Hematopoietic multipotent progenitor cell treated with erythropoietin and hydrocortisone succinate and interleukin-3 and kit ligand, for 6 days (in vitro differentiated cells): ENCODE measurements at regions not wholly inside any gene's neighbourhood (a gene's known extent, or its start where the extent isn't known, plus 50 kb on each side); places are given as distances from the start of the nearest gene placed in this dataset.

Source experiments
- DNase-seq: peaks from one replicate; pipeline ENCODE4 v3.0.0-alpha.2; 2015

DNA sequence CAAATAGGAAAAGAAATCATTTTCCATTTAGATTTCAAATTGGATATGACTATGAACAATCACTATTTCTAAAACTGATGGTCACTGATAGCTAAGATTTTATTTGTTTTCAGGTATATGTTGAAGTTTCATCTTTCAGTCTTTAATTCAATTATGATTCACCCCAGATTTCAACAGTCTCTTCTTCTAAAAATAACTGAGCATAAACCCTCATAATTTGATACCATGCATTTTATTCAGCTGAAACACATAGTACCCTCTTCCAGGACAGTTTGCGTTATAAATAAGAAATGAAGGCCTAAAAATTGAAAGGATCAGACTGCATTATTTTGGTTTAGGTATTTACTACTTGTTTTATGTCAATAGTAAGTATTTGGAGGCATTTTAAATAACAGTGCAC lies 428.5 kb upstream of the NBEA start:
- no peak for DNase-seq

- DNase-seq = no peak
These were observed 426.9 kb upstream of the NBEA start for GRCh38 chr13:34515201-34515600.

DNA sequence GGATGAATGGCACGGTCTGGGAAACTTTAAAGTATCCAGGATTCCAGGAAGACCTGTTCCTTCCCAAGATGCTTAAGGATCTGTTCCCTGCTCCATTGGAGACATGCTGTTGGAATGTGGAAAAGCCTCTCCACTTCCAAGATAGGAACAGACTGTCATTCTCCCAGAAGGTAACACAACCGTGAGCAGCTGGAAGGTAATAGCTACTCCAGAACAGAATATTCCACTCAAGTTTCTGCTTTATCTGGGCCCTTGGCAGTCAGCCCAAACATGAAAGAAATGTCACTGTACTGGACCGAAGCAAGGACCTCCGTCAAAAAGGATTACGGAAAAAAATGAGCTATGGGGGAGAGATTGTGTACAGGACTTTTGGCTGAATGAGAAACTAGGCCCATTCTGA lies 420.9 kb upstream of the NBEA start:
- no peak for DNase-seq

DNA sequence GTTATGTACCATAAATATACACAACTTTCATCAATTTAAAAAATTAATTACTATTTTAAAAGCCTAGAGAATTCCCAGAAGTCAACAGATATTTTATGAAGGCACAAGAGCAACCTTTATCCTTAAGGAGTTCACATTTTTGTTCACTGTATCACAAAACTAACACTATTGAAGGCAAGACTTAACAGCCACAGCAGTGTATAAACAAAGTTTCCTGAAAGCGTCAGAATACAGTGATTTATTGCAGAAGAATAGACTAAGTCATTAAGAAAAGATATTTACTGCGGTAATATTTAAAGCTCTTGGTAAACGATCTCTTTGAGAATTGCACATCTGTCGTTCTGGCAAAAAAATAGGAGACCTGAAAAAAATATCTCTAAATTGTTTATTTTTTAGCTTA lies 419.3 kb upstream of the NBEA start:
- DNase-seq = no peak

- no peak for DNase-seq
These were observed 418.7 kb upstream of the NBEA start for GRCh38 chr13:34523406-34523805.

DNA sequence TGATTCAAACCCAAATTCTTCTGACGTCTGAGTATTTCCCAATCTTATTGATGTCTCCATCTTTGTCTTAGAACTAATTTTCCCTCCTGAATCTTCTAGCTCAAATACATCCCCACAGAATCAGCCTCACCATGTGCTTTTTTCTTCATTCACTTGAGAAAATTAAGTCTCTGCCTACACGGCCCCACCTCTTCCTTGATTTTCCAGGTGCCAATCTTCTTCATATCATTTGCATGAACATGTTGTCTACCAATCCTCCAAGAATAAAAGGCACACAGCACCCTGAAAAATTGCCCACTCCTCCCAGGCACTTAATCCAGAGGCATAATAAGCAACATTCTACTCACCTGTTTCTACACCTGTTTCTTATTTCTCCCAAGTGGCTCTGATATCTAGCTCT lies 408.1 kb upstream of the NBEA start:
- DNase-seq = no peak

GRCh38 chr13:34542321-34542720 lies 399.7 kb upstream of the NBEA start:
- no peak for DNase-seq

GRCh38 chr13:34543836-34544235 lies 398.2 kb upstream of the NBEA start:
- DNase-seq = no peak

- no peak for DNase-seq
These were observed 396.6 kb upstream of the NBEA start for GRCh38 chr13:34545461-34545860.

DNA sequence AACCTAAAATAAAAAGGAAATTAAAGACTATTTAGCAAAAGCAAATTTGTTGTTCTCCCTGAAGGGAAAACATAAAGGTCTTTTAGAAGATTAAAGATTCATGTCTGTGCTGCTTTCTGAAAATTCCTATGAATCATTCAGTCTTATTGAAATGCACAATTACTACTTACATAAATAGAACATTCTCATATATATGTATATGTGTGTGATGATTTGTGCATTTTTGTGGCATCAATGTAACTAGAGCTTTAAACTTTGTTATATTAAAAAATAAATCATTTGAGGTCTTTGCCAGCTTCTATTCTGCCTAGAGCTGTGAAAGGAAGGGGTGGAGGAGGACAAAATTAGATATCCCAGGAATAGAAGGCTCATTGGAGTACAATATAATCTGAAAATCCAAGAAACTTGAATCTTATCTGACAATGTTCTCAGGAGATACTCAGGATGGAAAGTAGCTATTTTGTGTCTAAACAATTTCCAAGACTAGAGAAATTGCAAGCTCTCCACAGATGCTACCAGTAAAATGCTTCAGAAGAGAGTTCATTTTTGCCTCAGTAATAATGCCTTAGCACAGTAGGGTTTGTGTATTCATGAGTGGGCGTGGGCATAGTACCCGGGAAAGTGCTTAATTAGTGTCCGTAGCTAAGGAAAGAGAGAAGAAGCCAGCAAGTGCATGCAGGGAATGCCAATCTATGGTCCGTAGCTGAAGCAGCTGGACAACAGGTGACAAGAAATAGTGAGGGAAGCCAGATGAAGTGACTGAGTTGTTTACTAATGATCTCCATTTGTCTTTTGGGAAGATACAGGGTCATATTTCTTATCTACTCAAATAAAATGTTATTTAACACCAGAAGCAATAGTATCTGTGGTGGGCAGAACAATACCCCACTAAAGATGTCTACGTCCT lies 395.5 kb upstream of the NBEA start:
- no peak for DNase-seq

DNA sequence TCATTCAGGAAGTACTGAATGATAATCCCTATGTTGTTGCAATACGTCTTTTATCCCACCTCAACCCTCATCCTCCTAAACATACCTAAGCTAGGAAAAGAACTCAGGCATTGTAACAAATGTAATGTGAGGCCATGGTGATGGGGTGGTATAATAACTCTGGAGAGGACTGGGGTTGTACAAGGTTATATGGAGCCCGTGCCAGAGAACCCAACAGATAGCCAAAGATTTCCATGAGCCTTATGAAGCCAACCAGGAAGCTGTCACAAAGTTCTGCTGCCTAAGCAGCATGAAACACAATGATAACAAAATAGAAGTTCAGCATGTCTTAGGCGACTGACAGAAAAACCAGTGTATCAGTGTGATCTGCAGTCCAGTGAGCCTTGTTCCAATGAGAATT lies 394.1 kb upstream of the NBEA start:
- no peak for DNase-seq

- no peak for DNase-seq
These were observed 388.7 kb upstream of the NBEA start for GRCh38 chr13:34553376-34553775.

GRCh38 chr13:34555988-34556387 lies 386.1 kb upstream of the NBEA start:
- no peak for DNase-seq

- DNase-seq = no peak
These were observed 381.0 kb upstream of the NBEA start for GRCh38 chr13:34561033-34561432.

GRCh38 chr13:34567597-34567996 lies 374.5 kb upstream of the NBEA start:
- DNase-seq = no peak

DNA sequence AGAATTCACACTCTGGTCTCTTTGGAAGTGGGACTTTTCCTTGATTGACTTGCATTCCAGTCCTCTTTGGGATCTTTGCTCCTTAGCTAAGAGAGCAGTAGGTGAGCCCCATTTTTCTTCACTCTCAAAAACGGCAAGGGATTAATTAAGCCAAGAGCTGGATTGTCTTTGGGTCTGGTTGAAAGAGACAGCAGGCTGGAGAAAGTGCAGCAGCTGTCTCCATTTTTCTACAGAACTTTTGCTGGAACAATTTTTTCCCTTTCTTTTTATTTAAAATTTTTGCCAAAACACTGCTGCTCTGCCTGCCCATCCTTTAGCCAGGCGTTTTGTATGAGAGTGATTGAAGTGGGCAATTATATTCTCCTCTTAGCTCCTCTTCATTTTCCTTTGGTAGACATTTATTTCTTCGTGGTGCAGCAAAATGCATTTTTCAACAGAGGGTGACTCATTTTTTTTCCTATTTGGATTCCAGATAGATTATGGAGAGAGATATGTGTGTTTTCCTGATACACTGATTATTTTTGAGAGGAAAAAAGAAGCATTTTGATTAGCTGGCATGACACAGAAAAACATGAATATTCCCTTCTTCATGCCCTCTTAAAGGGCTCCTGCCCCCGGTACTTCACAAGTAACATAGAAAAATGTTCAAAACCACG lies 371.2 kb upstream of the NBEA start:
- no peak for DNase-seq

GRCh38 chr13:34571716-34572115 lies 370.4 kb upstream of the NBEA start:
- DNase-seq = no peak

- DNase-seq = no peak
These were observed 365.0 kb upstream of the NBEA start for GRCh38 chr13:34577051-34577450.

- DNase-seq = no peak
These were observed 363.6 kb upstream of the NBEA start for GRCh38 chr13:34578471-34578870.

- no peak for DNase-seq
These were observed 363.2 kb upstream of the NBEA start for GRCh38 chr13:34578917-34579316.

- DNase-seq = no peak
These were observed 358.9 kb upstream of the NBEA start for GRCh38 chr13:34583181-34583580.

- no peak for DNase-seq
These were observed 354.5 kb upstream of the NBEA start for GRCh38 chr13:34587576-34587975.

GRCh38 chr13:34588362-34588761 lies 353.7 kb upstream of the NBEA start:
- no peak for DNase-seq

DNA sequence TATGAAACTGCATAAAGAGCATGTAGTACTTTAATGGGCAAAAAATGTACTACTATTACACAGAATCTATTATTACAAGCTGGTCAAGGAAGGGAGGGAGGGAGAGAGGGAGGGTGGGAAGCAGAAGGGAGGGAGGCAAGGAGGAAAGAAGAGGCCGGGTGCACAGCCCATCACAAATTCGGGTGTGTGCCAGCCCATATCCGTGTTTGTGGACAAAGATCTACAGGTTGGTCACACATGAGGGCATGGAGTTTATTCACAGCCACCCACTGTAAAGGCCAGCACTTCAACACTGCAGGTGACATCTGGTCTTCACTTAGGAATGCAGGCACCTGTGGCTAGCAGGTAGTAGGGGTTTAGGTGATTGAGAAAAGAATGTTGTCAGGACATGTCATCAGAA lies 352.5 kb upstream of the NBEA start:
- no peak for DNase-seq

GRCh38 chr13:34591129-34591528 lies 350.9 kb upstream of the NBEA start:
- DNase-seq = no peak
